Epithelial cell of proximal tubule (primary cell): ENCODE measurements at regions not wholly inside any gene's neighbourhood (a gene's known extent, or its start where the extent isn't known, plus 50 kb on each side); places are given as distances from the start of the nearest gene placed in this dataset.

Experiments used
- DNase-seq: peaks from one replicate; pipeline ENCODE4 v3.0.0-alpha.2; 2011; ENCODE audit warnings: low read depth
- H3K4me3 ChIP-seq: 2 replicates; pipeline ENCODE4 v1.5.1; 2011; ENCODE audit warnings: low read depth, mild to moderate bottlenecking, low read length
- CTCF ChIP-seq: conservative IDR thresholded peaks from 2 replicates; pipeline ENCODE4 v1.5.1; 2012; ENCODE audit warnings: low read depth, mild to moderate bottlenecking, low read length

- TF ChIP-seq CTCF: no peak
- DNase-seq: no peak
- no peak overlapping the region for H3K4me3 ChIP-seq
Measured at GRCh38 chr12:82565966-82566365, 120.7 kb upstream of the TMTC2 start.

- no peak for DNase-seq
- H3K4me3 ChIP-seq: no peak overlapping the region
- TF ChIP-seq CTCF: no peak
Measured at GRCh38 chr12:82567688-82568087, 119.0 kb upstream of the TMTC2 start.

GRCh38 chr12:82574191-82574590 lies 112.5 kb upstream of the TMTC2 start:
- DNase-seq: no peak
- no peak overlapping the region for H3K4me3 ChIP-seq
- TF ChIP-seq CTCF: no peak

GRCh38 chr12:82578725-82579124 lies 108.0 kb upstream of the TMTC2 start:
- TF ChIP-seq CTCF: no peak
- DNase-seq: no peak
- H3K4me3 ChIP-seq: no peak overlapping the region

- H3K4me3 ChIP-seq: no peak overlapping the region
- no peak for TF ChIP-seq CTCF
- DNase-seq: no peak
Measured at GRCh38 chr12:82583756-82584155, 103.0 kb upstream of the TMTC2 start.

GRCh38 chr12:82593143-82593542 lies 93.6 kb upstream of the TMTC2 start:
- DNase-seq: no peak
- H3K4me3 ChIP-seq: no peak overlapping the region
- no peak for TF ChIP-seq CTCF

- peak; percentile 61 for DNase-seq
- TF ChIP-seq CTCF: no peak
- H3K4me3 ChIP-seq: no peak overlapping the region
Measured at GRCh38 chr12:82593901-82594396, 92.8 kb upstream of the TMTC2 start.
